ENCODE measurements at regions not wholly inside any gene's neighbourhood (a gene's known extent, or its start where the extent isn't known, plus 50 kb on each side); places are given as distances from the start of the nearest gene placed in this dataset.
"Not testable (repeated sequence)": the region's sequence is repeated elsewhere in the genome, so short reads cannot be mapped to it uniquely, and the experiment has no call there.

GRCh38 chrX:35406386-35406785 is 391.8 kb upstream of the MAGEB16 start:
- no peak for DNase-seq (ENCODE audit: low spot score)

GRCh38 chrX:35416782-35417181 is 381.4 kb upstream of the MAGEB16 start:
- DNase-seq (ENCODE audit: low spot score): no peak

DNA sequence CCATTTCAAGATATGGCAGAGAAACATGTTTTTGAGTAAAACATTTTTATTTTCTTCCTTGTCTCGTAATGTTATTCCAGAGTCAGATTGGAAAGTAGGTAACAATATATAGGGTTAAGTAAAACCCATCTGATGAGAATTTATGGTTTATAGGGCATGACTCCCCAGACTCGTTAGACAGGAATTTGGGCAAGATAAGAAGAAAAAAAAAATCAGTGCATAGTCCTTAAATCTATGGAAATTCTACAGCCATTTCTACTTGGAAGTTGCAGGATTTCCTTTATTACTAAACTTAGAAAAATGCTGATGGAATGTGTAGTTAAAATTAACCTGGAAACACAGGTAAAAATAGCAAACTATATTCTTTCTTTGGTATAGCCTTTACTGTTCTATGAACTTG is 366.1 kb upstream of the MAGEB16 start:
- no peak for DNase-seq (ENCODE audit: low spot score)

GRCh38 chrX:35439034-35439660 is 359.0 kb upstream of the MAGEB16 start:
- DNase-seq (ENCODE audit: low spot score): no peak

DNA sequence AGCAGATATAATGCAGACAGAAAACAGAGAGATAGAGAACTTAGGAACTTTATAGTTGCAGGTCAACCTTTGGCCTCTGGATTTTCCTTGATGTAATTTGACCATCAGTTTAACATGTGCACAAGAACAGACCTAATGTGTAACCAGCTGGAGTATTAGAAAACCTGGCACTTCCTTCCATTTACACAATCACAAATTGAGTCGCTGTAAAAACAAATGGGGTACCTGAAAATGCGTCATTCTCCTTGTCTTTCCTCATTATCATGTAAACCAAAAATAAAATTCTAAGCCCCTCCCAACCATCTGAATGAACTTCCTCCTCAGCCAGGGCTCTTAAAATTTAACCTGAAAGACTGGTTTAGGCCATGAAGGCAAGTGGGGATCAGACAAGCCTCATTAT is 358.4 kb upstream of the MAGEB16 start:
- DNase-seq (ENCODE audit: low spot score): no peak

- no peak for DNase-seq (ENCODE audit: low spot score)
Measured at GRCh38 chrX:35442421-35442820, 355.7 kb upstream of the MAGEB16 start.

DNA sequence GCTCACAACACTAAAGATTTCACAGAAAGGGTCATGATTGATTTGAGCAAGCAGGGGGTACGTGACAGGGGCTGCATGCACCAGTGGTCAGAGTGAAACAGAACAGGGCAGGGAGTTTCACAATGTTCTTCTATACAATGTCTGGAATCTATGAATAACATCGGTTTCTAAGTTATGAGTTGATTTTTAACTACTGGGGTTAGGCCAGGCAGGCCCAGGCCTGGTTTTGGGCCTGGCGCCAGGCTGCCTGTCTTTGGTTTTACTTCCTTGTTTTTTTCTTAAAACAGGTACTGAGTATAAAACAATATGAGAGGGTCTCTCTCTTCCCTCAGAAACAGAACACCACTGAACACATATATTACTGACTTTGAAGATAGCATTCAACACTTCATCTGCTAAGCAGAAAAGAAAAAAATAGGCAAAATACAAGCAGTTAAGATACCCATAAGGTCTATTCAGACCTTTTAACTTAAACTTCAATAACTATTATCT is 355.0 kb upstream of the MAGEB16 start:
- not testable (repeated sequence) for DNase-seq (ENCODE audit: low spot score)

DNA sequence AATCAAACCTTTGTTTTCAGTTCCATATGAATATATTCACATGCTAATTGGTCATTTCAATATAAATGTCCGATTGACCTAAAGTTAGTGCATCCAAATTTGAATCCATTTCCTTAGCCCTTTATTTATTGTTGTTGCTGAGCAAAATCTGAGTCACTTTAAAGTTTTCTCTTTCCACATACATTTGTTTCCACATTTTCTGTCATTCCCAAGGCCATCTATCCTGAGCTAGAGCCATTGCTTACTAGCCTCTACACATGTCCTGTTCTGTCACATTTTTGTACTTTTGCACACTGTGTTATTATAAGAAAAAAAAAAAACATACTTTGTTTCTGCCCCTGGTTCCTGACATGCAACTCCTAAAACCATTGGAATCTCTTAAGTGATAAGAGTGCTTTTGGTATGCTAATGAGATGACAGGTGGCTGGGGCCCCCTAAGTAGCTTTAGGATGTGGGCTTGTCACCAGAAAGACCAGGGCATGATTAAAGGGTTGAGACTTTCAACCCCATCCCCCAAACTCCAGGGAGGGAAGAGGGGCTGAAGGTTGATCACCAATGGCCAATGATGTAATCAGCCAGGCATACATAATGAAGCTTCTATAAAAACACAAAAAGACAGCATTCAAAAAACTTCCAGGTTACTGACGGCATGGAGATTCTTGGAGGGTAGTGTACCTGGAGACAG is 353.3 kb upstream of the MAGEB16 start:
- DNase-seq (ENCODE audit: low spot score): no peak

- DNase-seq (ENCODE audit: low spot score): no peak
Measured at GRCh38 chrX:35445912-35446311, 352.2 kb upstream of the MAGEB16 start.

GRCh38 chrX:35456891-35457290 is 341.3 kb upstream of the MAGEB16 start:
- DNase-seq (ENCODE audit: low spot score): no peak

DNA sequence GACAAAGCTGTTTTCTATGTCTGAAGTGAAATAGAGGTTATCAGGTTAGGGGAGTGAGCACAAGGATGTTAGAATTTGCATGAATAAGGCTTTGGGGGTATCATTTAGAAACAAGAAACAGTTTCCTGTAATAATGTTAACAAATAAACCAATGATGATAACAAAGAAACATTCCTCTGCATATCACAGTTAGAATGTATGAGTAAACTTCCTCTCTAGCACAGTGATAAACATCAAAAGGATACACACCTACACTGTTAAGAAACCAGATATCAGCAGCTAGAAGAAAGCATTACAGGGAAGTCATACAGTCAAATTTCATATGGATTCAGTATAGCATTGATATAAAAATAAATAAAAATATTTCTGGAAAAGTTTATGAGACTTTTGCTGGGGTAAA is 340.0 kb upstream of the MAGEB16 start:
- DNase-seq (ENCODE audit: low spot score): no peak

DNA sequence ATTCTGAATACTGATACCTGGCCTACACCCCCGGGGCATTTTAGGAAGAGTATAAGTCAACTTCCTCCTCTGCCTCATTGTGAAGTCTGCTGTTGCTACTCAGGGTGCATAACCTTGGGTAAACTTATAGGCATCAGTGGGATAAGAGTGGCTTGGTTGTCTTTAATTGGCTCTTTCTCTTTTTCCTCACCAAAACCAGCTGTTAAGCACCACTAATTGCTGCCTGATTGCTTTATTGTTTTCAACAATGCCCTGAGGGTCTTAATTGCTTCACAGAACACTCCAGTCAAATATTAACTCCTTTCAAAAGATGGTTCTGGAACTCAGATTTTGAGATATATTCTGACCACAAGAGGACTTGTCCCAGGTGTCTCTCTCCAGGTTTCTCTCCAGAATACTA is 337.0 kb upstream of the MAGEB16 start:
- DNase-seq (ENCODE audit: low spot score): no peak

GRCh38 chrX:35496671-35497070 is 301.5 kb upstream of the MAGEB16 start:
- DNase-seq (ENCODE audit: low spot score): not testable (repeated sequence)

GRCh38 chrX:35497453-35497852 is 300.7 kb upstream of the MAGEB16 start:
- not testable (repeated sequence) for DNase-seq (ENCODE audit: low spot score)

DNA sequence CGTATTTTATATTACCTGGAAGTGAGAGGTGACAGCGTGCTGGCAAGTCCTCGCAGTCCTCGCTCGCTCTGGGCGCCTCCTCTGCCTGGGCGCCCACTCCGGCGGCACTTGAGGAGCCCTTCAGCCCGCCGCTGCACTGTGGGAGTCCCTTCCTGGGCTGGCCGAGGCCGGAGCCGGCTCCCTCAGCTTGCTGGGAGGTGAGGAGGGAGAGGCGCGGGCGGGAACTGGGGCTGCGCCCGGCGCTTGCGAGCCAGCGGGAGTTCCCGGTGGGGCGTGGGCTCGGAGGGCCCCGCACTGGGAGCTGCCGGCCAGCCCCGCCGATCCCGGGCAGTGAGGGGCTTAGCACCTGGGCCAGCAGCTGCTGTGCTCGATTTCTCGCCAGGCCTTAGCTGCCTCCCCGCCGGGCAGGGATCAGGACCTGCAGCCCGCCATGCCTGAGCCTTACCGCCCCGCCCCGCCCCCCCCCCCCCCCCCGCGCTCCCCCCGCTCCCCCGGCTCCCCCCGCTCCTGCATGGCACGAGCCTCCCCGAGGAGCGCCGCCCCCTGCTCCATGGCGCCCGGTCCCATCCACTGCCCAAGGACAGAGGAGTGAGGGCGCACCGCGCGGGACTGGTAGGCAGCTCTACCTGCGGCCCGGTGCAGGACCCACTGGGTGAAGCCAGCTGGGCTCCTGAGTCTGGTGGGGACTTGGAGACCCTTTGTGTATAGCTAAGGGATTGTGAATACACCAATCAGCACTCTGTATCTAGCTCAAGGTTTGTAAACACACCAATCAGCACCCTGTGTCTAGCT is 298.9 kb upstream of the MAGEB16 start:
- no peak for DNase-seq (ENCODE audit: low spot score)

- DNase-seq (ENCODE audit: low spot score): no peak
Measured at GRCh38 chrX:35507701-35508100, 290.4 kb upstream of the MAGEB16 start.

- not testable (repeated sequence) for DNase-seq (ENCODE audit: low spot score)
Measured at GRCh38 chrX:35548003-35548402, 250.1 kb upstream of the MAGEB16 start.

GRCh38 chrX:35557916-35558315 is 240.2 kb upstream of the MAGEB16 start:
- DNase-seq (ENCODE audit: low spot score): no peak

- DNase-seq (ENCODE audit: low spot score): no peak
Measured at GRCh38 chrX:35561985-35562384, 236.2 kb upstream of the MAGEB16 start.

DNA sequence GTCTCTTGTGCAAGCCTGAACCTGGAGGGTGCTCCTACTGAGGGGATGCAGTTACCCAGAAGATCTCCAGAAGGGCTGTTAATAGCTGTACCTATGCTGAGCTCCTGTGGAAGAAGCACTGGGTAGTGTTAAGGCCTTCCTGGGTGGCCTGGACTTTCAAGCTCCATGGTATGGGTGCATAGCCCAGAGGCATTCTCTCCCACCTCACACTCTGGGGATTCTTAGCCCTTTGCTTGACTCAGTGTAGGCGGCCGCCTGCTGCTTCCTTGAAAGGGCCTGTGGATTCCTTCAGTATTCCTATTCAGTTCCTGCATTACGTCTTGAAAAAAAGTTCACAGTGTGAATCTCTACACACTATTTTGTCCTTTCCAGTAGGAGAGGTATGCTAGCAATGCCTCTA is 235.7 kb upstream of the MAGEB16 start:
- no peak for DNase-seq (ENCODE audit: low spot score)

DNA sequence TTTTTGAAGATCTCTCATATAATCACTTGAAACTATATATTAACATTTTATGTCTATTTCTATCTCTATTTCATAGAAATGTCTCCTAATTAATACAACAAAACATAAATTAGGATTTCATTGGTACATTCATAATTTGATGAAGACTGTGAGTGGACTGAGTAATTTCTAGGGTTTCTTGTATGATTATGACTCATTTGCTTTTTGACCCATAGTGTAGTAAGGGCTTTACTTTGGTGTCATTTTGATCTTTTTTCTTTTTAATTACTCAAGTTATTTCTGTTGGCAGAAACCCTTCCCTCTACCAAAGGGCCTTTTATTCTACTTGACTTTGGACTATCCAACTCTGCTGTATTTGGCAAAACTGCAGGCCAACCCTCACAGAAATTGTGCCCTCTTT is 207.9 kb upstream of the MAGEB16 start:
- DNase-seq (ENCODE audit: low spot score): no peak

DNA sequence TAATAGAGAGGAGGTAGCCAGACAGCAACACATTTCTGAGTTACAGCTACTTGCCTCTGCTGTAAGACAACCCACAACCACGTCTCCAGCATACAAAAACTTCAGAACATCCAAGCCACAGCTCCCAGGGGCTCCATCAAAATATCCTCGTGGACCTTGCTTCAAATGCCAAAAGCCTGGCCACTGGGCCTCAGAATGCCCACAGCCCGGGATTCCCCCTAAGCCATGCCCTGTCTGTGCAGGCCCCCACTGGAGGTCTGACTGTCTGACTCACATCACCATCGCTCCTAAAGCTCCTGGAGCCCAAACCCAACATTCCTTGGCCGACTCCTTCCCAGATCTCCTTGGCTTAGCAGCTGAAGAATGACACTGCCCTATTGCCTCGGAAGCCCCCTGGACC is 186.6 kb upstream of the MAGEB16 start:
- not testable (repeated sequence) for DNase-seq (ENCODE audit: low spot score)

DNA sequence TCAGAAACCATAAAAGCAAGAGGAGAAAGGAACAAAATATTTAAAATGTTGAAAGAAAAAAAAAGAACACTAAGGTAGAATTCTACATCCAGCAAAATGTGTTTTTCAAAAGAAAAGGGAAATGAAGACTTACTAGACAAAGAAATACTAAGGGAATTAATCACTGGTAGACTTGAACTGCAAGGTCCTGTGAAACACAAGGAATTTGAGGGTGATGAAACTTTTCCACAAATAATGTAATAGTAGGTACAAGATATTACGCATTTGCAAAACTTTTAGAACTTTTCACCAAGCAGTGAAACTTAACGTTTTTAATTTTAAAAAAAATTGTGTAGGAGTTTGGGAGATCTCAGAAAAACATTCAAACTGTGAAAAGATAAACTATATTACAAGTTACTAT is 180.3 kb upstream of the MAGEB16 start:
- DNase-seq (ENCODE audit: low spot score): no peak
